Endothelial cell of umbilical vein (primary cell): ENCODE measurements at regions not wholly inside any gene's neighbourhood (a gene's known extent, or its start where the extent isn't known, plus 50 kb on each side); places are given as distances from the start of the nearest gene placed in this dataset.

Source experiments
- BruUV-seq: library from RNA; stranded (reverse); fragments of 400-500 nt; replicated peaks from 2 replicates; lab custom pipeline; 2021; lab: Mats Ljungman, UMichigan
- CTCF ChIA-PET: fragments of 300-600, 350-600 bp; sonication (Branson Sonifier 250); formaldehyde crosslinking; loops from one replicate; lab custom pipeline; 2021; ENCODE audit warnings: antibody characterized with exemption, inconsistent platforms; lab: Charles Lee
- POLR2A ChIA-PET: fragments of 300-600, 350-600 bp; sonication (Branson Sonifier 250); formaldehyde crosslinking; loops from one replicate; lab custom pipeline; 2021; ENCODE audit warnings: antibody characterized with exemption, inconsistent platforms; lab: Charles Lee
- DNase-seq: peaks from one replicate; pipeline ENCODE4 v3.0.0-alpha.2; 2011; ENCODE audit warnings: low read depth, low spot score
- FAIRE-seq: peaks from 2 replicates; lab custom pipeline; 2011; peaks lifted over from hg19 to GRCh38; lab: Jason Lieb, UNC
- H2AFZ ChIP-seq: 2 replicates; pipeline ENCODE4 v1.6.0; 2012; ENCODE audit warnings: low read depth, low read length, control low read depth, inconsistent platforms
- H3K27ac ChIP-seq: 2 replicates; pipeline ENCODE4 v1.5.1; 2011; ENCODE audit warnings: low read depth, mild to moderate bottlenecking, control low read depth, low read length, moderate library complexity; ENCODE audit not compliant: insufficient read depth
- H3K27me3 ChIP-seq, 2 experiments: 2 replicates each; pipeline versions ENCODE4 v1.6.0 to v1.6.1; 2011; ENCODE audit warnings: low read length in 2 of 2, mixed read lengths in 1 of 2; ENCODE audit not compliant: control insufficient read depth in 2 of 2, insufficient read depth in 2 of 2
- H3K36me3 ChIP-seq, 2 experiments: 2 replicates in 1 of 2; 3 replicates in 1 of 2; pipeline ENCODE4 v1.5.1; 2011; ENCODE audit warnings: low read length in 2 of 2, mild to moderate bottlenecking in 1 of 2, moderate library complexity in 1 of 2; ENCODE audit not compliant: control insufficient read depth in 2 of 2, insufficient read depth in 2 of 2; ENCODE audit errors: extremely low read depth in 1 of 2
- H3K4me1 ChIP-seq: 3 replicates; pipeline ENCODE4 v1.5.1; 2011; ENCODE audit warnings: mild to moderate bottlenecking, low read length; ENCODE audit not compliant: control insufficient read depth, insufficient read depth; ENCODE audit errors: extremely low read depth
- H3K4me2 ChIP-seq: 2 replicates; pipeline ENCODE4 v1.6.1; 2011; ENCODE audit warnings: low read length, control low read depth, mixed read lengths; ENCODE audit not compliant: insufficient read depth
- H3K4me3 ChIP-seq, 3 experiments: fragments of 200-600 bp in 1 of 3; sonication (generic), shearing (Covaris generic) in 1 of 3; replicated peaks in 1 of 3; 2 replicates each; pipeline ENCODE4 v1.5.1; 2011 to 2016; ENCODE audit warnings: control low read depth in 3 of 3, low read length in 3 of 3, mild to moderate bottlenecking in 2 of 3, inconsistent platforms in 1 of 3, low read depth in 1 of 3, moderate library complexity in 1 of 3; ENCODE audit not compliant: insufficient read depth in 1 of 3
- H3K79me2 ChIP-seq: 2 replicates; pipeline ENCODE4 v1.6.0; 2012; ENCODE audit warnings: low read length, inconsistent platforms; ENCODE audit not compliant: control insufficient read depth, insufficient read depth
- H3K9ac ChIP-seq: replicated peaks from 2 replicates; pipeline ENCODE3; 2011; ENCODE audit warnings: low read length, control low read depth; ENCODE audit not compliant: insufficient read depth; ENCODE audit errors: extremely low read depth
- H3K9me1 ChIP-seq: replicated peaks from 3 replicates; pipeline ENCODE4 v1.6.0; 2011; ENCODE audit warnings: mild to moderate bottlenecking, low read length; ENCODE audit not compliant: control insufficient read depth, insufficient read depth; ENCODE audit errors: extremely low read depth
- H3K9me3 ChIP-seq: replicated peaks from 2 replicates; pipeline ENCODE4 v1.5.1; 2012; ENCODE audit warnings: low read length, inconsistent platforms; ENCODE audit not compliant: control insufficient read depth, insufficient read depth
- H4K20me1 ChIP-seq: replicated peaks from 2 replicates; pipeline ENCODE3; 2011; ENCODE audit warnings: mild to moderate bottlenecking, low read length; ENCODE audit not compliant: control insufficient read depth, insufficient read depth; ENCODE audit errors: extremely low read depth
- CTCF ChIP-seq, 2 donors: IDR thresholded peaks; 1 replicate in 1 of 2; 2 replicates in 1 of 2; pipeline ENCODE4 v1.5.1; 2011; ENCODE audit warnings: low read length in 2 of 2, mild to moderate bottlenecking in 2 of 2, moderate library complexity in 2 of 2, control low read depth in 1 of 2, inconsistent platforms in 1 of 2, low read depth in 1 of 2; ENCODE audit not compliant: insufficient read depth in 1 of 2; ENCODE audit errors: extremely low read depth in 1 of 2
- EZH2 ChIP-seq: IDR thresholded peaks from 2 replicates; pipeline ENCODE4 v1.6.1; 2012; ENCODE audit warnings: borderline replicate concordance, low read depth, mild to moderate bottlenecking, moderate library complexity, low read length, inconsistent platforms; ENCODE audit not compliant: severe bottlenecking
- FOS ChIP-seq: IDR thresholded peaks from 2 replicates; pipeline ENCODE4 v1.6.1; 2011; ENCODE audit warnings: mild to moderate bottlenecking, low read length, moderate library complexity, borderline replicate concordance; ENCODE audit not compliant: insufficient read depth
- GATA2 ChIP-seq: IDR thresholded peaks from 2 replicates; pipeline ENCODE4 v1.7.0; 2011; ENCODE audit warnings: low read depth, mild to moderate bottlenecking, moderate library complexity, mixed read lengths, low read length; ENCODE audit not compliant: insufficient read length, insufficient read depth
- JUN ChIP-seq: IDR thresholded peaks from 2 replicates; pipeline ENCODE4 v1.6.1; 2011; ENCODE audit warnings: borderline replicate concordance, low read depth; ENCODE audit not compliant: insufficient read length, insufficient read depth
- MYC ChIP-seq: IDR thresholded peaks from one replicate; pipeline ENCODE4 v1.6.1; 2011; ENCODE audit warnings: mild to moderate bottlenecking, low read depth, low read length
- POLR2A ChIP-seq: IDR thresholded peaks from 2 replicates; pipeline ENCODE4 v1.6.1; 2012; ENCODE audit warnings: low read depth, mild to moderate bottlenecking, control low read depth, low read length
- POLR2AphosphoS5 ChIP-seq: IDR thresholded peaks from 2 replicates; pipeline ENCODE4 v1.6.1; 2012; ENCODE audit warnings: low read depth, mild to moderate bottlenecking, control low read depth, low read length, moderate library complexity; ENCODE audit not compliant: insufficient read depth
- dilution Hi-C: fragments of 300-500 bp; cut with MboI; formaldehyde crosslinking; loops from one replicate; pipeline ENCODE4 v1.15.0; 2019; ENCODE audit warnings: low sequenced_read_pairs; ENCODE audit not compliant: extremely low pct_ligation_motif_present
- intact Hi-C: fragments of 100-400 bp; cut with micrococcal nuclease; formaldehyde crosslinking; loops from one replicate; pipeline ENCODE4 v1.10.0; 2022
- TF ChIP-seq, protein P1 (sequence below): IDR thresholded peaks from 2 replicates; pipeline ENCODE4 v1.6.1; 2011; ENCODE audit not compliant: insufficient read depth, insufficient read length

GRCh38 chr6:139713900-139714506 lies 339.6 kb upstream of the CITED2 start:
- ChIA-PET POLR2A (no interaction called here), CTCF (no interaction called here)
- Histone ChIP-seq H3K79me2 (no peaks in the 10 kb centered on the region), H4K20me1 (no peaks in the 10 kb centered on the region), H3K4me3 (no peak overlapping the region), H3K36me3 (no peaks in the 10 kb centered on the region), H3K27ac (no peak overlapping the region), H3K9me3 (no peaks in the 10 kb centered on the region), H3K4me2 (no peak overlapping the region), H3K9ac (no peak overlapping the region), H3K9me1 (no peaks in the 10 kb centered on the region), H2AFZ (no peak overlapping the region), H3K4me1 (peaks cover 2% of the 10 kb centered on the region), H3K27me3 (no peaks in the 10 kb centered on the region)
- DNase-seq (no peak), FAIRE-seq (no peak)
- intact Hi-C loops, result no loop called here
- dilution Hi-C loops, result no loop called here
- TF ChIP-seq GATA2, result no peak
- BruUV-seq, result no TSS peak

- H3K27me3 ChIP-seq, result no peaks in the 10 kb centered on the region
- dilution Hi-C loops (no loop called here), intact Hi-C loops (no loop called here)
- no peak overlapping the region for H3K4me2 ChIP-seq
- no peak overlapping the region for H3K4me3 ChIP-seq
- ChIA-PET POLR2A (no interaction called here), CTCF (no interaction called here)
- BruUV-seq, result no TSS peak
- H3K9me1 ChIP-seq, result no peaks in the 10 kb centered on the region
- no peak overlapping the region for H2AFZ ChIP-seq
- no peak for TF ChIP-seq CTCF (IDR thresholded peaks at IDR 0.05; ENCODE audit: extremely low read depth in 1 of 2, insufficient read depth in 1 of 2, low read depth in 1 of 2, low read length in 2 of 2)
- no peak for TF ChIP-seq FOS
- TF ChIP-seq MYC, result no peak
- no peak for TF ChIP-seq GATA2
- TF ChIP-seq POLR2A, result no peak
- no peak for TF ChIP-seq EZH2
- TF ChIP-seq JUN, result no peak
- no peak for TF ChIP-seq POLR2AphosphoS5
- TF ChIP-seq, protein P1, sequence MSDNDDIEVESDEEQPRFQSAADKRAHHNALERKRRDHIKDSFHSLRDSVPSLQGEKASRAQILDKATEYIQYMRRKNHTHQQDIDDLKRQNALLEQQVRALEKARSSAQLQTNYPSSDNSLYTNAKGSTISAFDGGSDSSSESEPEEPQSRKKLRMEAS, result no peak
- no peaks in the 10 kb centered on the region for H4K20me1 ChIP-seq
- peaks cover 8% of the 10 kb centered on the region for H3K4me1 ChIP-seq
- H3K9me3 ChIP-seq, result no peaks in the 10 kb centered on the region
- H3K9ac ChIP-seq, result no peak overlapping the region
- H3K27ac ChIP-seq, result no peak overlapping the region
- no peaks in the 10 kb centered on the region for H3K79me2 ChIP-seq
- FAIRE-seq, result no peak
- no peaks in the 10 kb centered on the region for H3K36me3 ChIP-seq
- DNase-seq, result no peak
Measured at GRCh38 chr6:139713424-139713823, 339.0 kb upstream of the CITED2 start.
